ENCODE measurements at regions not wholly inside any gene's neighbourhood (a gene's known extent, or its start where the extent isn't known, plus 50 kb on each side); places are given as distances from the start of the nearest gene placed in this dataset.

DNA sequence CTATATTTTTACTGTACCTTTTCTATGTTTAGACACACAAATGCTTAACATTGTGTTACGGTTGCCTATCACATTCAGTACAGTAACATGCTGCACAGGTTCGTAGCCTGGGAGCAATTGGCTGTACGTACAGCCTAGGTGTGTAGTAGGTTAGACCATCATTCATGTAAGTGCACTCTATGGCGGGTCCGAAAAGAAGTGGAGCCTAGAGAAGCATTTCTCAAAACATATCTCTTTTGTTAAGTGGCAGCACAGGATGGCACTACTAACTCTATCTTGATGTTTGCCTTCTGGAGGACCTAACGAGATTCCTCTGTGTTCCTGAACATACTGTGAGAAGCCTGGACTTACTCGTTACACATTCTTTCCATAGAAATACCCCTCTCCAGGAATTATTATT, 132.3 kb upstream of the ADPGK start:
- H3K36me3 ChIP-seq, result no peaks in the 10 kb centered on the region
- no peak for DNase-seq
- no peak overlapping the region for H3K27ac ChIP-seq (replicated peaks)
- no peaks in the 10 kb centered on the region for H3K4me1 ChIP-seq
- intact Hi-C loops (cut with micrococcal nuclease), result no loop called here
- H3K4me3 ChIP-seq, result no peak overlapping the region
- H3K27me3 ChIP-seq (ENCODE audit: low read depth), result no peaks in the 10 kb centered on the region
- H3K9me3 ChIP-seq (replicated peaks), result no peaks in the 10 kb centered on the region
- TF ChIP-seq, protein P1, sequence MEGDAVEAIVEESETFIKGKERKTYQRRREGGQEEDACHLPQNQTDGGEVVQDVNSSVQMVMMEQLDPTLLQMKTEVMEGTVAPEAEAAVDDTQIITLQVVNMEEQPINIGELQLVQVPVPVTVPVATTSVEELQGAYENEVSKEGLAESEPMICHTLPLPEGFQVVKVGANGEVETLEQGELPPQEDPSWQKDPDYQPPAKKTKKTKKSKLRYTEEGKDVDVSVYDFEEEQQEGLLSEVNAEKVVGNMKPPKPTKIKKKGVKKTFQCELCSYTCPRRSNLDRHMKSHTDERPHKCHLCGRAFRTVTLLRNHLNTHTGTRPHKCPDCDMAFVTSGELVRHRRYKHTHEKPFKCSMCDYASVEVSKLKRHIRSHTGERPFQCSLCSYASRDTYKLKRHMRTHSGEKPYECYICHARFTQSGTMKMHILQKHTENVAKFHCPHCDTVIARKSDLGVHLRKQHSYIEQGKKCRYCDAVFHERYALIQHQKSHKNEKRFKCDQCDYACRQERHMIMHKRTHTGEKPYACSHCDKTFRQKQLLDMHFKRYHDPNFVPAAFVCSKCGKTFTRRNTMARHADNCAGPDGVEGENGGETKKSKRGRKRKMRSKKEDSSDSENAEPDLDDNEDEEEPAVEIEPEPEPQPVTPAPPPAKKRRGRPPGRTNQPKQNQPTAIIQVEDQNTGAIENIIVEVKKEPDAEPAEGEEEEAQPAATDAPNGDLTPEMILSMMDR (IDR thresholded peaks at IDR 0.05; ENCODE audit: borderline replicate concordance), result no peak

DNA sequence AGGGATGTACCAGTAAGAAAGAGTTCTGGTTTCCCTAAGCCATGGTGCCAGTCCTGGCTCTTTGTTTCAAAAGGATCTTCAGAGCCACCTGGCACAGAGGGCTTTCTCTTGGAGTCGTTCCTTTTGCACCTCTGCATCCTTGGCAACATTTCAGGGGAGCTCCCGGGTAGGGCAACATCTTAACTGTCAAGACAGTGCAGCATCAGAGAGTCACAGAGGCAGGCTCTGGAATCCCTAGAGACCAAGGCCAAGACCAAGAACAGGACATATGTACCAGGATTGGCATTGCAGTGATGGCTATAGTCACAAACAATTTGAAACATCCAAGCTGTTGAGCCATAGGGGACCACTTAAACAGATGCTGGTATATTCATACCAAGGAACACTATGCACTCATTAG, 129.4 kb upstream of the ADPGK start:
- no peak for DNase-seq
- intact Hi-C loops (cut with micrococcal nuclease), result no loop called here

DNA sequence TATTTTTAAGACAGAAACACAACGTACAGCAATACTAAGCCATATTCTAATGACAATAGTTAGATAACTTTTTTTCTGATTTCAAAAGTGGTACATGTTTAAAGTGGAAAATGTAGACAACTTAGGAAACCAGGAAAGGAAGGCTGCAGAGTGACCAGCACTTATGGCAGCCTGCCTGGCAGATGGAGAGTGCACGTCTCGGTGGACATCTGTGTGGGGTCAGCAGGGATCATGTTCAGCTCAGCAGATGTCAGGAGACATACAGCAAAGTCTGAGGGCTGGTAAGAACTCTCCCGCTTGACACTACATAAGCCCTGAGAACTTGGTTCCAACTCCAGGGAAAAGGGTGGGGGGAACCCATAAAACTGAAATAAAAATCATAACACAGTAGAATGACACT, 128.6 kb upstream of the ADPGK start:
- no peak overlapping the region for H3K4me3 ChIP-seq
- DNase-seq, result no peak
- no peak overlapping the region for H3K27ac ChIP-seq (replicated peaks)
- TF ChIP-seq, protein P1 (IDR thresholded peaks at IDR 0.05; ENCODE audit: borderline replicate concordance), result no peak
- no peaks in the 10 kb centered on the region for H3K36me3 ChIP-seq
- no peaks in the 10 kb centered on the region for H3K27me3 ChIP-seq (ENCODE audit: low read depth)
- intact Hi-C loops (cut with micrococcal nuclease), result no loop called here
- peaks cover 5% of the 10 kb centered on the region for H3K4me1 ChIP-seq
- H3K9me3 ChIP-seq (replicated peaks), result no peaks in the 10 kb centered on the region

More for the DNA sequence above, 129.4 kb upstream of the ADPGK start:
- H3K27me3 ChIP-seq (ENCODE audit: low read depth), result no peaks in the 10 kb centered on the region
- no peak overlapping the region for H3K27ac ChIP-seq (replicated peaks)
- H3K36me3 ChIP-seq, result no peaks in the 10 kb centered on the region
- TF ChIP-seq, protein P1 (IDR thresholded peaks at IDR 0.05; ENCODE audit: borderline replicate concordance), result no peak
- no peak overlapping the region for H3K4me3 ChIP-seq
- H3K9me3 ChIP-seq (replicated peaks), result no peaks in the 10 kb centered on the region
- H3K4me1 ChIP-seq, result no peaks in the 10 kb centered on the region

DNA sequence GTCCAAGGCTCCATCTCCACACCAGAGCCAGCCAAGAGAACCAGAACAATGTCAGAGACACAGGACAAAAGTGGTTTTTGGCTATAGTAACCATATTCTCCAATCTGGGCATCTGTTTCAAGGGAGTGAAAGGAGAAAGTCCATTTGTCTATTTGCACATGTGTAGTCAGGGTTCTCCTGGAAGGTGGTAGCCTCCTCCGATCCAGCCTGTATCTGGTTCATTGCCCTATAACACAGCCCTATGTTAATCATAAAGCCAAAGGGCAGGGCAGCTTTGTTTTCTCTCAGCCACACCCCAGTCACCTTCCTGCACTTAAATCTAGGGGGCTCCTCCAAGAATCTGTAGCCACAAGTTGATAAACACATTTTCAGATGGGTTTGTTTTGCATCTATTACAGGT, 128.1 kb upstream of the ADPGK start:
- Histone ChIP-seq H3K36me3 (no peaks in the 10 kb centered on the region), H3K9me3 (replicated peaks) (no peaks in the 10 kb centered on the region), H3K27ac (replicated peaks) (no peak overlapping the region), H3K4me3 (no peak overlapping the region), H3K27me3 (ENCODE audit: low read depth) (no peaks in the 10 kb centered on the region), H3K4me1 (peaks cover 5% of the 10 kb centered on the region)
- TF ChIP-seq, protein P1 (IDR thresholded peaks at IDR 0.05; ENCODE audit: borderline replicate concordance), result no peak
- intact Hi-C loops (cut with micrococcal nuclease), result no loop called here
- no peak for DNase-seq

DNA sequence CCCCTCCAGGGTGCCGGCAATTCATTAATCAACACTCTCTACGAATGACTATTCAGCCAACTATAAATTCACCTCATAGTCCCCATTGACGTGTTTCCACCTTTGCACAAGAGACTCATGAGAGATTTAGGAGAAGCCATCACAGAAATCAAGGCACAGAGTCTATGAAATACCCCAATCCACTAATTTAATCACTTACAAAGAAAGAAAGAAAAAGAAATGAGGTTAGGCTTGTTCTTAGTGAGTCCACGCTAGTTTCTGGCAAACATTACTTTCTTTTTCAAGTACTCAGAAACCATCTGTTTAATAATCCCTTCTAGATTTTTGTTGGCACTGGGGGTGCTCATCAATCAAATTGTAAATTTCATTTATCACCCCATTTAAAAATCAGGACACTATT, 125.2 kb upstream of the ADPGK start:
- TF ChIP-seq, protein P1 (IDR thresholded peaks at IDR 0.05; ENCODE audit: borderline replicate concordance), result no peak
- H3K27ac ChIP-seq (replicated peaks), result no peak overlapping the region
- peaks cover 5% of the 10 kb centered on the region for H3K4me1 ChIP-seq
- intact Hi-C loops (cut with micrococcal nuclease), result no loop called here
- H3K9me3 ChIP-seq (replicated peaks), result no peaks in the 10 kb centered on the region
- no peak overlapping the region for H3K4me3 ChIP-seq
- DNase-seq, result no peak
- no peaks in the 10 kb centered on the region for H3K27me3 ChIP-seq (ENCODE audit: low read depth)
- no peaks in the 10 kb centered on the region for H3K36me3 ChIP-seq

DNA sequence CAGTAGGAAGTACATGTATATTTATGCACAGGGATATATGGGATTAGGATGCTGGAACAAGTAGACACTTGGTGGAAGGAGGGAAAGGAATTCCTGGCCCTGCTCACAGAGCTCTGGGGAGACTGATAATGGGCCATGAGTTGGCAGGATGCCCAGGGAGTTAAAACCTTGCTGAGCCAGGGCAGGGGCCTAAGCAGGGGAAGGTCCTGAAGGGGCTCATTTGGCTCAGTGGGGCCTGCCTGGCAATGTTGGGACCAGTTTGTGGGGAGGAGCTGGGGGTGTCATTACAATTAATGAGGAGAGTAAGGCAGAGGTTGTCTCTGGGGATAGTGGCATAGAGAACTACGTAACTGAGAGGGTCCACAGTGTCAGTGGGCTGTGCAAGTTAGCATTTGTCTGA, 124.2 kb upstream of the ADPGK start:
- TF ChIP-seq, protein P1 (IDR thresholded peaks at IDR 0.05; ENCODE audit: borderline replicate concordance), result no peak
- peaks cover 13% of the 10 kb centered on the region for H3K4me1 ChIP-seq
- H3K27me3 ChIP-seq (ENCODE audit: low read depth), result no peaks in the 10 kb centered on the region
- no peak overlapping the region for H3K27ac ChIP-seq (replicated peaks)
- DNase-seq, result peak; percentile 19
- intact Hi-C loops (cut with micrococcal nuclease), result no loop called here
- H3K36me3 ChIP-seq, result no peaks in the 10 kb centered on the region
- no peak overlapping the region for H3K4me3 ChIP-seq
- H3K9me3 ChIP-seq (replicated peaks), result no peaks in the 10 kb centered on the region
